ENCODE measurements at regions not wholly inside any gene's neighbourhood (a gene's known extent, or its start where the extent isn't known, plus 50 kb on each side); places are given as distances from the start of the nearest gene placed in this dataset.
A peak's percentile ranks its signal among the peaks of the same experiment; 100 is the strongest.

GRCh38 chr10:79002336-79002735 lies 66.4 kb upstream of the ZMIZ1 start:
- H3K36me3 Mint-ChIP-seq: no peaks in the 10 kb centered on the region
- no peak for ATAC-seq
- intact Hi-C loops (cut with micrococcal nuclease): no loop called here
- peaks cover 0 to 7% (median 5%) of the 10 kb centered on the region in 5 donors for H3K27me3 Mint-ChIP-seq
- no peaks in the 10 kb centered on the region for H3K9me3 ChIP-seq (ENCODE audit: control insufficient read depth in 2 of 3, low read length in 3 of 3)
- no peak overlapping the region for H3K4me3 ChIP-seq (ENCODE audit: low read length)
- H3K4me1 Mint-ChIP-seq: peaks cover 3 to 21% (median 10%) of the 10 kb centered on the region in 7 donors
- H3K27ac Mint-ChIP-seq: no peak overlapping the region
- CTCF ChIA-PET: no interaction called here
- H3K4me1 ChIP-seq (ENCODE audit: control insufficient read depth in 2 of 2, insufficient read depth in 2 of 2, low read length in 2 of 2): no peaks in the 10 kb centered on the region
- H3K27me3 ChIP-seq (ENCODE audit: control insufficient read depth in 2 of 2, insufficient read depth in 2 of 2, low read length in 2 of 2): no peaks in the 10 kb centered on the region
- DNase-seq: no peak
- no peaks in the 10 kb centered on the region for H3K36me3 ChIP-seq (ENCODE audit: control insufficient read depth in 2 of 3, insufficient read depth in 3 of 3, low read length in 3 of 3)
- H3K4me3 Mint-ChIP-seq: no peak overlapping the region
- no peak overlapping the region for H3K27ac ChIP-seq (ENCODE audit: low read depth, low read length)
- peaks cover 0 to 2% (median 0%) of the 10 kb centered on the region in 11 donors for H3K9me3 Mint-ChIP-seq
- POLR2A ChIA-PET: no interaction called here

- peaks cover 3 to 21% (median 14%) of the 10 kb centered on the region in 7 donors for H3K4me1 Mint-ChIP-seq
- no peak overlapping the region for H3K4me3 ChIP-seq (ENCODE audit: low read length)
- H3K27me3 ChIP-seq (ENCODE audit: control insufficient read depth in 2 of 2, insufficient read depth in 2 of 2, low read length in 2 of 2): no peaks in the 10 kb centered on the region
- H3K27ac Mint-ChIP-seq: no peak overlapping the region
- H3K36me3 ChIP-seq (ENCODE audit: control insufficient read depth in 2 of 3, insufficient read depth in 3 of 3, low read length in 3 of 3): no peaks in the 10 kb centered on the region
- ATAC-seq (no peak), DNase-seq (no peak)
- ChIA-PET CTCF (no interaction called here), POLR2A (no interaction called here)
- intact Hi-C loops (cut with micrococcal nuclease): no loop called here
- no peaks in the 10 kb centered on the region for H3K36me3 Mint-ChIP-seq
- no peaks in the 10 kb centered on the region for H3K4me1 ChIP-seq (ENCODE audit: control insufficient read depth in 2 of 2, insufficient read depth in 2 of 2, low read length in 2 of 2)
- H3K27me3 Mint-ChIP-seq: peaks cover 0 to 13% (median 4%) of the 10 kb centered on the region in 5 donors
- no peak overlapping the region for H3K27ac ChIP-seq (ENCODE audit: low read depth, low read length)
- H3K9me3 Mint-ChIP-seq: peaks cover 0 to 2% (median 0%) of the 10 kb centered on the region in 11 donors
- H3K9me3 ChIP-seq (ENCODE audit: control insufficient read depth in 2 of 3, low read length in 3 of 3): no peaks in the 10 kb centered on the region
- no peak overlapping the region for H3K4me3 Mint-ChIP-seq
Measured at GRCh38 chr10:79003183-79004100, 65.3 kb upstream of the ZMIZ1 start.

- CTCF ChIA-PET: interaction anchor here (0.6 kb wide), 1 partner anchor 188 kb away, joined by 3 read pairs; no protein-coding TSS in a partner anchor
- POLR2A ChIA-PET: no interaction called here
Measured at GRCh38 chr10:79004311-79004710, 64.5 kb upstream of the ZMIZ1 start.

GRCh38 chr10:79005126-79005810 lies 63.5 kb upstream of the ZMIZ1 start:
- Histone ChIP-seq H3K9me3 (ENCODE audit: control insufficient read depth in 2 of 3, low read length in 3 of 3) (no peaks in the 10 kb centered on the region), H3K27ac (ENCODE audit: low read depth, low read length) (no peak overlapping the region), H3K36me3 (ENCODE audit: control insufficient read depth in 2 of 3, insufficient read depth in 3 of 3, low read length in 3 of 3) (no peaks in the 10 kb centered on the region), H3K27me3 (ENCODE audit: control insufficient read depth in 2 of 2, insufficient read depth in 2 of 2, low read length in 2 of 2) (no peaks in the 10 kb centered on the region), H3K4me3 (ENCODE audit: low read length) (no peak overlapping the region), H3K4me1 (ENCODE audit: control insufficient read depth in 2 of 2, insufficient read depth in 2 of 2, low read length in 2 of 2) (no peaks in the 10 kb centered on the region)
- Mint-ChIP-seq H3K4me3 (no peak overlapping the region), H3K9me3 (no peaks in the 10 kb centered on the region), H3K27ac (no peak overlapping the region), H3K4me1 (peaks cover 3 to 24% (median 14%) of the 10 kb centered on the region in 7 donors), H3K27me3 (peaks cover 0 to 16% (median under 1%) of the 10 kb centered on the region in 5 donors), H3K36me3 (no peaks in the 10 kb centered on the region)
- intact Hi-C loops (cut with micrococcal nuclease): no loop called here
- ChIA-PET CTCF (no interaction called here), POLR2A (no interaction called here)
- no peak for DNase-seq
- ATAC-seq: no peak

More at GRCh38 chr10:79004311-79004710, 64.5 kb upstream of the ZMIZ1 start:
- Mint-ChIP-seq H3K27me3 (peaks cover 0 to 16% (median 4%) of the 10 kb centered on the region in 5 donors), H3K9me3 (peaks cover 0 to 2% (median 0%) of the 10 kb centered on the region in 11 donors), H3K27ac (no peak overlapping the region), H3K4me3 (no peak overlapping the region), H3K36me3 (no peaks in the 10 kb centered on the region), H3K4me1 (peaks cover 3 to 24% (median 14%) of the 10 kb centered on the region in 7 donors)
- Histone ChIP-seq H3K27ac (ENCODE audit: low read depth, low read length) (no peak overlapping the region), H3K4me3 (ENCODE audit: low read length) (no peak overlapping the region), H3K36me3 (ENCODE audit: control insufficient read depth in 2 of 3, insufficient read depth in 3 of 3, low read length in 3 of 3) (no peaks in the 10 kb centered on the region), H3K4me1 (ENCODE audit: control insufficient read depth in 2 of 2, insufficient read depth in 2 of 2, low read length in 2 of 2) (no peaks in the 10 kb centered on the region), H3K9me3 (ENCODE audit: control insufficient read depth in 2 of 3, low read length in 3 of 3) (no peaks in the 10 kb centered on the region), H3K27me3 (ENCODE audit: control insufficient read depth in 2 of 2, insufficient read depth in 2 of 2, low read length in 2 of 2) (no peaks in the 10 kb centered on the region)
- intact Hi-C loops (cut with micrococcal nuclease): no loop called here
- ATAC-seq (no peak), DNase-seq (no peak)

- Histone ChIP-seq H3K27me3 (ENCODE audit: control insufficient read depth in 2 of 2, insufficient read depth in 2 of 2, low read length in 2 of 2) (no peaks in the 10 kb centered on the region), H3K36me3 (ENCODE audit: control insufficient read depth in 2 of 3, insufficient read depth in 3 of 3, low read length in 3 of 3) (no peaks in the 10 kb centered on the region), H3K4me1 (ENCODE audit: control insufficient read depth in 2 of 2, insufficient read depth in 2 of 2, low read length in 2 of 2) (no peaks in the 10 kb centered on the region), H3K9me3 (ENCODE audit: control insufficient read depth in 2 of 3, low read length in 3 of 3) (no peaks in the 10 kb centered on the region), H3K4me3 (ENCODE audit: low read length) (no peak overlapping the region), H3K27ac (ENCODE audit: low read depth, low read length) (no peak overlapping the region)
- Mint-ChIP-seq H3K9me3 (no peaks in the 10 kb centered on the region), H3K27ac (peak overlapping the region in 2 of 9 donors; percentile 61 to 68), H3K27me3 (peaks cover 0 to 16% (median 0%) of the 10 kb centered on the region in 5 donors), H3K4me1 (peaks cover 3 to 19% (median 11%) of the 10 kb centered on the region in 7 donors), H3K36me3 (no peaks in the 10 kb centered on the region), H3K4me3 (no peak overlapping the region)
- DNase-seq (no peak), ATAC-seq (no peak)
- POLR2A ChIA-PET: no interaction called here
- CTCF ChIA-PET: no interaction called here
- intact Hi-C loops (cut with micrococcal nuclease): no loop called here
Measured at GRCh38 chr10:79007018-79007417, 61.7 kb upstream of the ZMIZ1 start.

- no peaks in the 10 kb centered on the region for H3K36me3 ChIP-seq (ENCODE audit: control insufficient read depth in 2 of 3, insufficient read depth in 3 of 3, low read length in 3 of 3)
- intact Hi-C loops (cut with micrococcal nuclease): no loop called here
- Mint-ChIP-seq H3K36me3 (no peaks in the 10 kb centered on the region), H3K4me1 (peaks cover 3 to 19% (median 11%) of the 10 kb centered on the region in 7 donors), H3K27me3 (peaks cover 0 to 20% (median 0%) of the 10 kb centered on the region in 5 donors), H3K4me3 (no peak overlapping the region), H3K27ac (peak overlapping the region in 4 of 9 donors; percentile 7 to 68 (median 38)), H3K9me3 (no peaks in the 10 kb centered on the region)
- H3K4me1 ChIP-seq (ENCODE audit: control insufficient read depth in 2 of 2, insufficient read depth in 2 of 2, low read length in 2 of 2): no peaks in the 10 kb centered on the region
- H3K27ac ChIP-seq (ENCODE audit: low read depth, low read length): no peak overlapping the region
- DNase-seq (peak in 2 of 9 donors; percentile 16 to 20), ATAC-seq (peak; percentile 55)
- POLR2A ChIA-PET: no interaction called here
- H3K27me3 ChIP-seq (ENCODE audit: control insufficient read depth in 2 of 2, insufficient read depth in 2 of 2, low read length in 2 of 2): no peaks in the 10 kb centered on the region
- no peaks in the 10 kb centered on the region for H3K9me3 ChIP-seq (ENCODE audit: control insufficient read depth in 2 of 3, low read length in 3 of 3)
- H3K4me3 ChIP-seq (ENCODE audit: low read length): no peak overlapping the region
- CTCF ChIA-PET: no interaction called here
Measured at GRCh38 chr10:79007421-79008319, 61.1 kb upstream of the ZMIZ1 start.

Data from naive thymus-derived CD4-positive, alpha-beta T cell (primary cell).